ENCODE measurements at regions not wholly inside any gene's neighbourhood (a gene's known extent, or its start where the extent isn't known, plus 50 kb on each side); places are given as distances from the start of the nearest gene placed in this dataset.
A peak's percentile ranks its signal among the peaks of the same experiment; 100 is the strongest.

DNA sequence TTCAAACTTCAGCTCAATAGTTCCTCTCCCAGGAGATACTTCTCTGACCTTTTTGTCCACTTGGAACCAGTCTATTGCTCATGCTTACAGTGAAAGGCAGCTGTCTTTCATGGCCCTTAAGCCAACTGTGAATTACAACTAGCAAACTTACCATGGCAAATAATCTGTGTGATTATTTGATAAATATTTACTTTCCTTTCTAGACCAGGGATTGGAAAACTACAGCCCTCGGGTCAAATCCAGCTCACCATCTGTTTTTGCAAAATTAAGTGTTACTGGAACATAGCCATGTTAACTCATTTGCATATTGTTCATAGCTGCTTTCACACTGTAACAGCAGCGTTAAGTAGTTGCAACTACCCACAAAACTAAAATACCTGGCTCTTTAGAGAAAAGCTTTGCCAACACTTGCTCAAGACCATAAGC lies 289.1 kb upstream of the MCTP2 start:
- CTCF ChIA-PET (ENCODE audit: partially characterized antibody), result interaction anchor here (2.0 kb wide), 1 partner anchor 12 kb away, joined by 8 read pairs; no protein-coding TSS in a partner anchor
- Histone ChIP-seq H3K4ac (replicated peaks; ENCODE audit: insufficient read length, low read depth, low read length) (no peak overlapping the region), H4K91ac (replicated peaks; ENCODE audit: insufficient read length, low read length) (no peak overlapping the region), H2BK20ac (ENCODE audit: low read length) (no peak overlapping the region), H2BK15ac (ENCODE audit: low read length) (no peak overlapping the region), H3K23ac (ENCODE audit: insufficient read length) (no peak overlapping the region), H3K9me3 (ENCODE audit: insufficient read depth in 2 of 2, low read depth in 1 of 2, low read length in 1 of 2) (no peaks in the 10 kb centered on the region), H3K79me2 (ENCODE audit: control insufficient read depth in 1 of 2, insufficient read depth in 2 of 2, low read length in 2 of 2) (no peaks in the 10 kb centered on the region), H3K23me2 (ENCODE audit: low read depth, low read length) (no peaks in the 10 kb centered on the region), H3K27me3 (replicated peaks in 1 of 4; ENCODE audit: control insufficient read depth in 3 of 4, extremely low read depth in 1 of 4, insufficient read depth in 3 of 4, low read length in 3 of 4) (no peaks in the 10 kb centered on the region), H4K8ac (ENCODE audit: extremely low read depth, insufficient read depth, low read length) (no peak overlapping the region), H2AFZ (ENCODE audit: low read length) (peak overlapping the region; percentile 55; the same call in 1 of the 2 replicates), H4K20me1 (replicated peaks in 1 of 2; ENCODE audit: control insufficient read depth in 1 of 2, insufficient read depth in 2 of 2, low read length in 2 of 2) (no peaks in the 10 kb centered on the region), H2AK5ac (ENCODE audit: low read depth, low read length) (no peak overlapping the region), H3K56ac (replicated peaks; ENCODE audit: insufficient read length, low read depth, low read length) (no peak overlapping the region), H3K14ac (ENCODE audit: insufficient read length) (no peak overlapping the region), H4K5ac (ENCODE audit: insufficient read length, low read depth, low read length) (no peak overlapping the region), H3K27ac (ENCODE audit: low read depth, low read length) (no peak overlapping the region), H3K18ac (ENCODE audit: extremely low read depth, low read length) (no peak overlapping the region), H2BK5ac (ENCODE audit: low read depth, low read length) (no peak overlapping the region), H3K4me2 (ENCODE audit: insufficient read depth in 1 of 2, low read depth in 2 of 2, low read length in 2 of 2) (no peak overlapping the region), H3K4me3 (ENCODE audit: extremely low read depth in 1 of 4, insufficient read depth in 2 of 4, low read depth in 3 of 4, low read length in 4 of 4) (no peak overlapping the region), H3K36me3 (ENCODE audit: control insufficient read depth in 2 of 4, insufficient read depth in 4 of 4, low read length in 3 of 4) (no peaks in the 10 kb centered on the region), H3K79me1 (ENCODE audit: low read depth, low read length) (no peaks in the 10 kb centered on the region), H3K4me1 (replicated peaks in 1 of 4; ENCODE audit: control insufficient read depth in 3 of 4, insufficient read depth in 4 of 4, low read length in 3 of 4) (no peaks in the 10 kb centered on the region), H2BK120ac (replicated peaks; ENCODE audit: low read depth, low read length) (no peak overlapping the region), H2BK12ac (ENCODE audit: low read depth, low read length) (no peak overlapping the region), H3K9ac (replicated peaks in 1 of 4; ENCODE audit: extremely low read depth in 1 of 4, low read depth in 3 of 4, low read length in 3 of 4) (no peak overlapping the region)
- POLR2A ChIA-PET (ENCODE audit: partially characterized antibody), result no interaction called here
- DNase-seq (ENCODE audit: low read depth in 1 of 2, low spot score in 2 of 2), result no peak
- WGBS, 2 experiments (ENCODE audit: extremely low coverage in 1 of 2, insufficient coverage in 1 of 2, insufficient read length in 1 of 2, insufficient replicate concordance in 2 of 2, low coverage in 1 of 2, low lambda C conversion rate in 2 of 2, missing lambda C conversion rate in 1 of 2), result 94% methylated on average over 2 of the region's 2 CpGs; no CpG with 5 or more reads in 1 of the 2 experiments
- FAIRE-seq, result no peak
- no peak for TF ChIP-seq SAP30 (IDR thresholded peaks at IDR 0.05; ENCODE audit: insufficient read depth, insufficient replicate concordance, low read length)
- TF ChIP-seq EZH2 (IDR thresholded peaks at IDR 0.05; ENCODE audit: low read depth, low read length, severe bottlenecking), result no peak
- TF ChIP-seq POLR2AphosphoS5 (IDR thresholded peaks at IDR 0.05; ENCODE audit: low read depth, low read length), result no peak
- TF ChIP-seq BACH1 (IDR thresholded peaks at IDR 0.05; ENCODE audit: low read length), result no peak
- TF ChIP-seq, protein P1, sequence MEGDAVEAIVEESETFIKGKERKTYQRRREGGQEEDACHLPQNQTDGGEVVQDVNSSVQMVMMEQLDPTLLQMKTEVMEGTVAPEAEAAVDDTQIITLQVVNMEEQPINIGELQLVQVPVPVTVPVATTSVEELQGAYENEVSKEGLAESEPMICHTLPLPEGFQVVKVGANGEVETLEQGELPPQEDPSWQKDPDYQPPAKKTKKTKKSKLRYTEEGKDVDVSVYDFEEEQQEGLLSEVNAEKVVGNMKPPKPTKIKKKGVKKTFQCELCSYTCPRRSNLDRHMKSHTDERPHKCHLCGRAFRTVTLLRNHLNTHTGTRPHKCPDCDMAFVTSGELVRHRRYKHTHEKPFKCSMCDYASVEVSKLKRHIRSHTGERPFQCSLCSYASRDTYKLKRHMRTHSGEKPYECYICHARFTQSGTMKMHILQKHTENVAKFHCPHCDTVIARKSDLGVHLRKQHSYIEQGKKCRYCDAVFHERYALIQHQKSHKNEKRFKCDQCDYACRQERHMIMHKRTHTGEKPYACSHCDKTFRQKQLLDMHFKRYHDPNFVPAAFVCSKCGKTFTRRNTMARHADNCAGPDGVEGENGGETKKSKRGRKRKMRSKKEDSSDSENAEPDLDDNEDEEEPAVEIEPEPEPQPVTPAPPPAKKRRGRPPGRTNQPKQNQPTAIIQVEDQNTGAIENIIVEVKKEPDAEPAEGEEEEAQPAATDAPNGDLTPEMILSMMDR (IDR thresholded peaks at IDR 0.05; ENCODE audit: control extremely low read depth in 1 of 3, insufficient read depth in 1 of 3, low read depth in 1 of 3, low read length in 3 of 3), result no peak
- no peak for TF ChIP-seq SP2 (IDR thresholded peaks at IDR 0.05; ENCODE audit: low read length)
- no peak for TF ChIP-seq CBX8 (IDR thresholded peaks at IDR 0.05; ENCODE audit: borderline replicate concordance, low read depth, low read length)
- no peak for TF ChIP-seq RFX5 (IDR thresholded peaks at IDR 0.05; ENCODE audit: borderline replicate concordance, low read depth, low read length)
- TF ChIP-seq TAF7 (optimal IDR thresholded peaks at IDR 0.05; ENCODE audit: borderline replicate concordance, low read depth, low read length), result no peak
- TF ChIP-seq, protein P2, sequence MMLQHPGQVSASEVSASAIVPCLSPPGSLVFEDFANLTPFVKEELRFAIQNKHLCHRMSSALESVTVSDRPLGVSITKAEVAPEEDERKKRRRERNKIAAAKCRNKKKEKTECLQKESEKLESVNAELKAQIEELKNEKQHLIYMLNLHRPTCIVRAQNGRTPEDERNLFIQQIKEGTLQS (IDR thresholded peaks at IDR 0.05; ENCODE audit: insufficient read depth, low read depth, low read length), result no peak

Measured in H1 (cell line).